Stomach (tissue), 8 donors: ENCODE measurements at regions not wholly inside any gene's neighbourhood (a gene's known extent, or its start where the extent isn't known, plus 50 kb on each side); places are given as distances from the start of the nearest gene placed in this dataset.

Experiments
- DNase-seq, 2 donors: peaks; one replicate each; pipeline versions ENCODE4 v3.0.0 to v3.0.0-alpha.2; 2013 to 2019
- H3K27ac ChIP-seq, 5 donors: fragments of 200-600 bp in 4 of 5; sonication (generic) in 4 of 5; one replicate each; pipeline ENCODE4 v1.5.1; 2013 to 2019; ENCODE audit warnings: mild to moderate bottlenecking in 1 of 5, moderate library complexity in 1 of 5
- H3K27me3 ChIP-seq, 3 donors: fragments of 200-600 bp; sonication (generic); one replicate each; pipeline ENCODE4 v1.5.1; 2017 to 2019; ENCODE audit warnings: mixed run types in 1 of 3
- H3K36me3 ChIP-seq, 4 donors: fragments of 200-600 bp; sonication (generic); 1 replicate in 3 of 4; 2 replicates in 1 of 4; pipeline ENCODE4 v1.5.1; 2016 to 2019
- H3K4me1 ChIP-seq, 4 donors: fragments of 200-600 bp; sonication (generic); one replicate each; pipeline ENCODE4 v1.5.1; 2016 to 2019
- H3K4me3 ChIP-seq, 4 donors: fragments of 200-600 bp; sonication (generic) in 3 of 4; one replicate each; pipeline ENCODE4 v1.5.1; 2016 to 2019; ENCODE audit warnings: mild to moderate bottlenecking in 1 of 4
- H3K9me3 ChIP-seq, 4 donors: fragments of 200-600 bp; sonication (generic); one replicate each; pipeline ENCODE4 v1.5.1; 2016 to 2019
- CTCF ChIP-seq, 7 experiments: fragments of 450-650 bp in 4 of 7; fragments of 200-600 bp in 3 of 7; sonication (generic) in 3 of 7; IDR thresholded peaks; one replicate each; pipeline ENCODE4 v1.5.1; 2016 to 2019; ENCODE audit warnings: antibody characterized with exemption in 7 of 7, control low read depth in 2 of 7, mild to moderate bottlenecking in 1 of 7
- EP300 ChIP-seq: sonication (generic); formaldehyde crosslinking; IDR thresholded peaks from one replicate; pipeline ENCODE4 v1.6.1; 2017; ENCODE audit warnings: antibody characterized with exemption
- POLR2A ChIP-seq, 4 donors: fragments of 450-650 bp; IDR thresholded peaks; one replicate each; pipeline ENCODE4 v1.6.1; 2016; ENCODE audit warnings: antibody characterized with exemption in 4 of 4, control low read depth in 2 of 4, mild to moderate bottlenecking in 1 of 4, moderate library complexity in 1 of 4
- POLR2AphosphoS5 ChIP-seq, 3 donors: sonication (generic); formaldehyde crosslinking; IDR thresholded peaks; one replicate each; pipeline ENCODE4 v1.6.1; 2016; ENCODE audit warnings: antibody characterized with exemption in 3 of 3
- WGBS, 5 donors: extraction: QIAGEN DNeasy Blood & Tissue Kit in 3 of 5; methylation state at CpG; one replicate each; pipeline versions ENCODE4 v1.1.5 to v1.1.7; 2013 to 2018; 5-methylcytosine and 5-hydroxymethylcytosine counted together
- intact Hi-C: fragments of 100-400 bp; cut with DNase I; formaldehyde crosslinking; loops from one replicate; pipeline ENCODE4 v1.15.1; 2023; ENCODE audit warnings: low total_unique reads
- donor health status: healthy with polysubstance abuse.
- donor health status: Bipolar disorder and iron deficiency.
- donor health status: healthy.

GRCh38 chr2:58650781-58651180 lies 409.7 kb upstream of the FANCL start:
- H3K36me3 ChIP-seq: no peaks in the 10 kb centered on the region
- no peaks in the 10 kb centered on the region for H3K27me3 ChIP-seq
- H3K27ac ChIP-seq: no peak overlapping the region
- WGBS, 5 donors: 74 to 88% (median 78%) methylated on average over 3 of the region's 3 CpGs
- H3K4me3 ChIP-seq: no peak overlapping the region
- TF ChIP-seq POLR2A (IDR thresholded peaks at IDR 0.05) (no peak), POLR2AphosphoS5 (IDR thresholded peaks at IDR 0.05) (no peak), EP300 (no peak), CTCF (IDR thresholded peaks at IDR 0.05) (no peak)
- no peak for DNase-seq
- no peaks in the 10 kb centered on the region for H3K9me3 ChIP-seq
- no peaks in the 10 kb centered on the region for H3K4me1 ChIP-seq
- intact Hi-C loops: no loop called here

DNA sequence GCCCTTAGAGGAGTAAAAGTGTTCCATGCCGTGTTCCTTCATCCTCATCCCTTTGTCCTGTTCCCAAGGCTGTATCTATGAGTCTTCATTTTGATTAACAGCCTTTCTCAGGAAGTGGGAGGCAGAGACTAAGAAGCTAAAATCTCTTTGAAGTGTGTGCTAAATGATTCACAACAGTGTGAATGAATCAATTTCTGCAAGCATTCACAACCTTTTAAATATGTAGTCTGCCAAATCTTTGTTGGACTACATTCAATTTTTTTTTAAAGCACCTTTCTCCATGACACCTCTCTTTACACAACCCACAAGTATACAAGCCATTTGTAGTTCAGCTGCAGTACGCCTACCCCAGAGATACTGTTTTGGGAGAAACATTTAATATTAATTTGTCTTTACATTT lies 408.6 kb upstream of the FANCL start:
- DNase-seq: no peak
- H3K36me3 ChIP-seq: no peaks in the 10 kb centered on the region
- H3K4me3 ChIP-seq: no peak overlapping the region
- H3K27me3 ChIP-seq: no peaks in the 10 kb centered on the region
- 47 to 73% (median 60%) methylated on average over 2 of the region's 2 CpGs for WGBS, 5 donors
- H3K9me3 ChIP-seq: no peaks in the 10 kb centered on the region
- no peak for TF ChIP-seq POLR2AphosphoS5 (IDR thresholded peaks at IDR 0.05)
- TF ChIP-seq POLR2A (IDR thresholded peaks at IDR 0.05): no peak
- TF ChIP-seq EP300: no peak
- no peak for TF ChIP-seq CTCF (IDR thresholded peaks at IDR 0.05)
- intact Hi-C loops: no loop called here
- H3K27ac ChIP-seq: no peak overlapping the region
- no peaks in the 10 kb centered on the region for H3K4me1 ChIP-seq

GRCh38 chr2:58645017-58645416 lies 403.9 kb upstream of the FANCL start:
- Histone ChIP-seq H3K36me3 (no peaks in the 10 kb centered on the region), H3K9me3 (no peaks in the 10 kb centered on the region), H3K4me1 (no peaks in the 10 kb centered on the region), H3K27ac (no peak overlapping the region), H3K4me3 (no peak overlapping the region), H3K27me3 (no peaks in the 10 kb centered on the region)
- DNase-seq: peak in 1 of 2 donors; percentile 14
- 34 to 53% (median 47%) methylated on average over 4 of the region's 4 CpGs for WGBS, 5 donors
- intact Hi-C loops: no loop called here
- TF ChIP-seq EP300 (no peak), POLR2AphosphoS5 (IDR thresholded peaks at IDR 0.05) (no peak), CTCF (IDR thresholded peaks at IDR 0.05) (no peak), POLR2A (IDR thresholded peaks at IDR 0.05) (no peak)

GRCh38 chr2:58644451-58644850 lies 403.3 kb upstream of the FANCL start:
- 77 to 89% (median 87%) methylated on average over 5 of the region's 5 CpGs for WGBS, 5 donors
- no peak for DNase-seq
- no peaks in the 10 kb centered on the region for H3K9me3 ChIP-seq

GRCh38 chr2:58641001-58641400 lies 399.9 kb upstream of the FANCL start:
- Histone ChIP-seq H3K36me3 (no peaks in the 10 kb centered on the region), H3K27me3 (no peaks in the 10 kb centered on the region), H3K27ac (no peak overlapping the region), H3K9me3 (no peaks in the 10 kb centered on the region), H3K4me3 (no peak overlapping the region), H3K4me1 (no peaks in the 10 kb centered on the region)
- intact Hi-C loops: no loop called here
- no peak for DNase-seq
- TF ChIP-seq CTCF (IDR thresholded peaks at IDR 0.05): no peak
- no peak for TF ChIP-seq EP300
- WGBS, 5 donors: 56 to 78% (median 67%) methylated on average over 2 of the region's 2 CpGs

More at GRCh38 chr2:58644451-58644850, 403.3 kb upstream of the FANCL start:
- intact Hi-C loops: no loop called here
- Histone ChIP-seq H3K4me1 (no peaks in the 10 kb centered on the region), H3K27me3 (no peaks in the 10 kb centered on the region), H3K4me3 (no peak overlapping the region), H3K27ac (no peak overlapping the region), H3K36me3 (no peaks in the 10 kb centered on the region)
- TF ChIP-seq POLR2A (IDR thresholded peaks at IDR 0.05): no peak
